Neuronal stem cell (in vitro differentiated cells): ENCODE measurements at regions not wholly inside any gene's neighbourhood (a gene's known extent, or its start where the extent isn't known, plus 50 kb on each side); places are given as distances from the start of the nearest gene placed in this dataset.
A peak's percentile ranks its signal among the peaks of the same experiment; 100 is the strongest.

Experiments used
- DNase-seq: peaks from one replicate; pipeline ENCODE4 v3.0.0-alpha.2; 2013; ENCODE audit warnings: low spot score
- H2AFZ ChIP-seq: one replicate; pipeline ENCODE4 v1.6.1; 2013; ENCODE audit warnings: mild to moderate bottlenecking, low read length, inconsistent platforms
- H2AK5ac ChIP-seq: 2 replicates; pipeline ENCODE4 v1.6.1; 2013; ENCODE audit warnings: low read depth, mild to moderate bottlenecking, inconsistent platforms, low read length, moderate library complexity, mixed read lengths
- H2BK120ac ChIP-seq: 2 replicates; pipeline ENCODE4 v1.6.1; 2013; ENCODE audit warnings: low read depth, mild to moderate bottlenecking, inconsistent platforms, low read length, moderate library complexity, mixed read lengths
- H2BK12ac ChIP-seq: one replicate; pipeline ENCODE4 v1.6.1; 2013; ENCODE audit warnings: low read length, inconsistent platforms
- H2BK15ac ChIP-seq: 2 replicates; pipeline ENCODE4 v1.6.1; 2013; ENCODE audit warnings: mild to moderate bottlenecking, low read length, inconsistent platforms, mixed read lengths
- H2BK5ac ChIP-seq: one replicate; pipeline ENCODE4 v1.6.1; 2013; ENCODE audit warnings: inconsistent platforms, mild to moderate bottlenecking, low read length, moderate library complexity
- H3K14ac ChIP-seq: one replicate; pipeline ENCODE4 v1.6.1; 2013; ENCODE audit warnings: low read length, inconsistent platforms
- H3K18ac ChIP-seq: 2 replicates; pipeline ENCODE4 v1.6.1; 2013; ENCODE audit warnings: low read length, inconsistent platforms
- H3K23ac ChIP-seq: 2 replicates; pipeline ENCODE4 v1.6.1; 2013; ENCODE audit warnings: low read depth, mild to moderate bottlenecking, mixed read lengths, low read length, inconsistent platforms; ENCODE audit not compliant: poor library complexity
- H3K27ac ChIP-seq: replicated peaks from 3 replicates; pipeline ENCODE4 v1.5.1; 2013; ENCODE audit warnings: low read length, inconsistent platforms
- H3K27me3 ChIP-seq, 3 experiments: 2 replicates each; pipeline ENCODE4 v1.6.1; 2013; ENCODE audit warnings: low read length in 3 of 3, mild to moderate bottlenecking in 2 of 3, inconsistent platforms in 1 of 3, low read depth in 1 of 3, mixed read lengths in 1 of 3, moderate library complexity in 1 of 3; ENCODE audit not compliant: control insufficient read depth in 3 of 3, insufficient read depth in 3 of 3
- H3K36me3 ChIP-seq, 2 donors: replicated peaks in 1 of 2; 2 replicates each; pipeline ENCODE4 v1.6.1; 2013; ENCODE audit warnings: low read length in 2 of 2; ENCODE audit not compliant: control insufficient read depth in 2 of 2, insufficient read depth in 2 of 2
- H3K4ac ChIP-seq: 2 replicates; pipeline ENCODE4 v1.6.1; 2013; ENCODE audit warnings: inconsistent platforms, mild to moderate bottlenecking, low read length, moderate library complexity
- H3K4me1 ChIP-seq, 2 donors: 1 replicate in 1 of 2; 2 replicates in 1 of 2; pipeline ENCODE4 v1.6.1; 2013; ENCODE audit warnings: low read length in 2 of 2, low read depth in 1 of 2; ENCODE audit not compliant: control insufficient read depth in 2 of 2, insufficient read depth in 1 of 2
- H3K4me2 ChIP-seq: one replicate; pipeline ENCODE4 v1.6.1; 2013; ENCODE audit warnings: mild to moderate bottlenecking, low read length, inconsistent platforms; ENCODE audit not compliant: insufficient read depth, poor library complexity, severe bottlenecking
- H3K4me3 ChIP-seq, 2 donors: 2 replicates each; pipeline ENCODE4 v1.5.1; 2013; ENCODE audit warnings: low read length in 2 of 2, mild to moderate bottlenecking in 2 of 2, inconsistent platforms in 1 of 2, moderate library complexity in 1 of 2
- H3K79me1 ChIP-seq: one replicate; pipeline ENCODE4 v1.6.1; 2013; ENCODE audit warnings: low read depth, mild to moderate bottlenecking, inconsistent platforms, low read length, moderate library complexity
- H3K9ac ChIP-seq: one replicate; pipeline ENCODE4 v1.6.1; 2013; ENCODE audit warnings: mild to moderate bottlenecking, low read depth, low read length, inconsistent platforms; ENCODE audit not compliant: poor library complexity
- H3K9me3 ChIP-seq, 2 donors: replicated peaks in 1 of 2; 2 replicates each; pipeline versions ENCODE3 to v1.6.1; 2013; ENCODE audit warnings: low read length in 2 of 2, mild to moderate bottlenecking in 2 of 2, inconsistent platforms in 1 of 2, low read depth in 1 of 2, mixed read lengths in 1 of 2, moderate library complexity in 1 of 2; ENCODE audit not compliant: control insufficient read depth in 2 of 2, insufficient read depth in 1 of 2
- H4K8ac ChIP-seq: one replicate; pipeline ENCODE4 v1.6.1; 2013; ENCODE audit warnings: low read depth, mild to moderate bottlenecking, inconsistent platforms, low read length, moderate library complexity
- H4K91ac ChIP-seq: one replicate; pipeline ENCODE4 v1.6.1; 2013; ENCODE audit warnings: low read length, low read depth, mild to moderate bottlenecking, inconsistent platforms; ENCODE audit not compliant: poor library complexity
- WGBS, 2 donors: extraction: QIAGEN DNeasy Blood & Tissue Kit; methylation state at CpG; one replicate each; pipeline ENCODE4 v1.1.7; 2013; ENCODE audit warnings: missing lambda C conversion rate in 2 of 2, mixed read lengths in 1 of 2; ENCODE audit not compliant: insufficient read length in 2 of 2, insufficient replicate concordance in 1 of 2; ENCODE audit errors: extremely low coverage in 2 of 2; 5-methylcytosine and 5-hydroxymethylcytosine counted together

GRCh38 chr2:103773884-103774283 lies 1012.1 kb downstream of the TMEM182 start:
- no CpG with 5 or more reads among the region's 4 CpGs for WGBS, 2 donors
- H4K8ac ChIP-seq: no peak overlapping the region
- H2BK120ac ChIP-seq: no peak overlapping the region
- no peak overlapping the region for H2AK5ac ChIP-seq
- H3K14ac ChIP-seq: no peak overlapping the region
- no peaks in the 10 kb centered on the region for H3K36me3 ChIP-seq
- no peak overlapping the region for H3K4me2 ChIP-seq
- no peak overlapping the region for H3K18ac ChIP-seq
- no peak overlapping the region for H3K9ac ChIP-seq
- H3K79me1 ChIP-seq: no peaks in the 10 kb centered on the region
- H4K91ac ChIP-seq: no peak overlapping the region
- H2AFZ ChIP-seq: no peak overlapping the region
- H3K9me3 ChIP-seq: peaks cover 0 to 17% of the 10 kb centered on the region in 2 donors
- no peak overlapping the region for H2BK12ac ChIP-seq
- peaks cover 0 to 13% of the 10 kb centered on the region in 2 donors for H3K4me1 ChIP-seq
- no peak overlapping the region for H3K27ac ChIP-seq
- H3K4ac ChIP-seq: no peak overlapping the region
- H2BK5ac ChIP-seq: no peak overlapping the region
- H3K23ac ChIP-seq: no peak overlapping the region
- H3K4me3 ChIP-seq: no peak overlapping the region
- DNase-seq: no peak
- no peaks in the 10 kb centered on the region for H3K27me3 ChIP-seq
- H2BK15ac ChIP-seq: no peak overlapping the region

- Histone ChIP-seq H3K4me2 (no peak overlapping the region), H2BK15ac (no peak overlapping the region), H3K4ac (no peak overlapping the region), H3K4me1 (peaks cover 8 to 27% of the 10 kb centered on the region in 2 donors), H4K8ac (no peak overlapping the region), H3K79me1 (no peaks in the 10 kb centered on the region), H2BK120ac (no peak overlapping the region), H3K18ac (no peak overlapping the region), H3K36me3 (no peaks in the 10 kb centered on the region), H2BK12ac (no peak overlapping the region), H3K27me3 (no peaks in the 10 kb centered on the region), H3K27ac (no peak overlapping the region), H3K23ac (no peak overlapping the region), H2AFZ (no peak overlapping the region), H3K4me3 (no peak overlapping the region), H2AK5ac (no peak overlapping the region), H4K91ac (no peak overlapping the region), H3K14ac (no peak overlapping the region), H3K9me3 (peaks cover 3 to 9% of the 10 kb centered on the region in 2 donors), H2BK5ac (no peak overlapping the region), H3K9ac (no peak overlapping the region)
- no CpG with 5 or more reads among the region's 4 CpGs for WGBS, 2 donors
- DNase-seq: no peak
These were observed 1018.4 kb downstream of the TMEM182 start for GRCh38 chr2:103780088-103780702.

DNA sequence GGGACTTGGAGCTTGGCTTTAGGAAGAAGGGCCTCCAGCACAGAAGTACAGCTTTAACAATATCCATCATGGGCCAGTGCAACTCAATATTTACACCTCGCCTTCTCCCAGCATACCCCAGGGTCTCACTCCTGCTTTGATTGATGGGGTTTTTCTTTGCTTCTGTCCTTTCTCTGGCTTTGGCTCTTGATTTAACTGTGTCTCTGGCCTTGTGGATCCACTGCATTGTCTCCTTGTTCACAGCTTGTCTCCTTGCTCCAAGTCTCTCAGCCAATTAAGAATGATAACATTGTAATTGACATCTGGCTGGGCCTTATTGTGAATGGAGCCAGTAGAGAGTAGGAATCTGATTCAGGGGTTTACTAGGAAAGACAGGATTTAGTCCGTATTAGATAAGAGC lies 1019.5 kb downstream of the TMEM182 start:
- Histone ChIP-seq H3K14ac (no peak overlapping the region), H3K27ac (no peak overlapping the region), H3K4me2 (no peak overlapping the region), H3K4ac (no peak overlapping the region), H3K18ac (no peak overlapping the region), H4K91ac (no peak overlapping the region), H2BK120ac (no peak overlapping the region), H2AFZ (peak overlapping the region; percentile 83), H2AK5ac (no peak overlapping the region), H3K36me3 (no peaks in the 10 kb centered on the region), H3K9ac (no peak overlapping the region), H3K23ac (no peak overlapping the region), H3K4me3 (no peak overlapping the region), H3K79me1 (no peaks in the 10 kb centered on the region), H2BK12ac (no peak overlapping the region), H3K27me3 (no peaks in the 10 kb centered on the region), H3K4me1 (peaks cover 12 to 33% of the 10 kb centered on the region in 2 donors), H2BK15ac (no peak overlapping the region), H2BK5ac (no peak overlapping the region), H4K8ac (no peak overlapping the region), H3K9me3 (peaks cover 3 to 5% of the 10 kb centered on the region in 2 donors)
- no CpG with 5 or more reads among the region's 2 CpGs for WGBS, 2 donors
- peak; percentile 30 for DNase-seq

- WGBS, 2 donors: no CpG with 5 or more reads among the region's 2 CpGs
- Histone ChIP-seq H2BK5ac (no peak overlapping the region), H3K23ac (no peak overlapping the region), H3K14ac (no peak overlapping the region), H2BK15ac (no peak overlapping the region), H3K79me1 (no peaks in the 10 kb centered on the region), H3K4me2 (no peak overlapping the region), H3K4me3 (no peak overlapping the region), H2AFZ (peak overlapping the region; percentile 68), H3K9me3 (peaks cover 0 to 3% of the 10 kb centered on the region in 2 donors), H3K27me3 (no peaks in the 10 kb centered on the region), H3K27ac (peak overlapping the region; percentile 88), H2BK12ac (no peak overlapping the region), H3K36me3 (no peaks in the 10 kb centered on the region), H2AK5ac (no peak overlapping the region), H2BK120ac (no peak overlapping the region), H4K91ac (no peak overlapping the region), H4K8ac (no peak overlapping the region), H3K4me1 (peaks cover 16 to 36% of the 10 kb centered on the region in 2 donors), H3K18ac (no peak overlapping the region), H3K9ac (no peak overlapping the region), H3K4ac (no peak overlapping the region)
- DNase-seq: peak; percentile 21
These were observed 1022.4 kb downstream of the TMEM182 start for GRCh38 chr2:103784261-103784660.
